ENCODE measurements at regions not wholly inside any gene's neighbourhood (a gene's known extent, or its start where the extent isn't known, plus 50 kb on each side); places are given as distances from the start of the nearest gene placed in this dataset.

DNA sequence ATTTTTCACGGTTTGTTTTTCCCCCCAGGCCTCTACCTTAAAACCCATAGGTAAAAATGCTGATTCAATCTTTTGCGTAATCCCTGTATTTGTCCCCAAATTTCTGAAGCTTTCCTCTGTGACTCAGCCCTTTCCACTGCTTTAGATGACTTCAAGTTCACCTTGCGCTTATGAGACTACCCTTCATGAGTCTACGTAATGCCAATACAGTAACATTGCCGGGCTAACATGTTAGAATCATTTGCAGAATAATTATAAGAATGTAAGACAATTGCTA lies 283.0 kb downstream of the TMX3 start:
- no peak overlapping the region for H3K4me3 ChIP-seq (ENCODE audit: low read depth, low read length)
- DNase-seq (ENCODE audit: low read depth) = no peak
- TF ChIP-seq, protein P1, sequence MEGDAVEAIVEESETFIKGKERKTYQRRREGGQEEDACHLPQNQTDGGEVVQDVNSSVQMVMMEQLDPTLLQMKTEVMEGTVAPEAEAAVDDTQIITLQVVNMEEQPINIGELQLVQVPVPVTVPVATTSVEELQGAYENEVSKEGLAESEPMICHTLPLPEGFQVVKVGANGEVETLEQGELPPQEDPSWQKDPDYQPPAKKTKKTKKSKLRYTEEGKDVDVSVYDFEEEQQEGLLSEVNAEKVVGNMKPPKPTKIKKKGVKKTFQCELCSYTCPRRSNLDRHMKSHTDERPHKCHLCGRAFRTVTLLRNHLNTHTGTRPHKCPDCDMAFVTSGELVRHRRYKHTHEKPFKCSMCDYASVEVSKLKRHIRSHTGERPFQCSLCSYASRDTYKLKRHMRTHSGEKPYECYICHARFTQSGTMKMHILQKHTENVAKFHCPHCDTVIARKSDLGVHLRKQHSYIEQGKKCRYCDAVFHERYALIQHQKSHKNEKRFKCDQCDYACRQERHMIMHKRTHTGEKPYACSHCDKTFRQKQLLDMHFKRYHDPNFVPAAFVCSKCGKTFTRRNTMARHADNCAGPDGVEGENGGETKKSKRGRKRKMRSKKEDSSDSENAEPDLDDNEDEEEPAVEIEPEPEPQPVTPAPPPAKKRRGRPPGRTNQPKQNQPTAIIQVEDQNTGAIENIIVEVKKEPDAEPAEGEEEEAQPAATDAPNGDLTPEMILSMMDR (IDR thresholded peaks at IDR 0.05; ENCODE audit: insufficient read depth, low read depth, low read length, missing control alignments) = no peak

DNA sequence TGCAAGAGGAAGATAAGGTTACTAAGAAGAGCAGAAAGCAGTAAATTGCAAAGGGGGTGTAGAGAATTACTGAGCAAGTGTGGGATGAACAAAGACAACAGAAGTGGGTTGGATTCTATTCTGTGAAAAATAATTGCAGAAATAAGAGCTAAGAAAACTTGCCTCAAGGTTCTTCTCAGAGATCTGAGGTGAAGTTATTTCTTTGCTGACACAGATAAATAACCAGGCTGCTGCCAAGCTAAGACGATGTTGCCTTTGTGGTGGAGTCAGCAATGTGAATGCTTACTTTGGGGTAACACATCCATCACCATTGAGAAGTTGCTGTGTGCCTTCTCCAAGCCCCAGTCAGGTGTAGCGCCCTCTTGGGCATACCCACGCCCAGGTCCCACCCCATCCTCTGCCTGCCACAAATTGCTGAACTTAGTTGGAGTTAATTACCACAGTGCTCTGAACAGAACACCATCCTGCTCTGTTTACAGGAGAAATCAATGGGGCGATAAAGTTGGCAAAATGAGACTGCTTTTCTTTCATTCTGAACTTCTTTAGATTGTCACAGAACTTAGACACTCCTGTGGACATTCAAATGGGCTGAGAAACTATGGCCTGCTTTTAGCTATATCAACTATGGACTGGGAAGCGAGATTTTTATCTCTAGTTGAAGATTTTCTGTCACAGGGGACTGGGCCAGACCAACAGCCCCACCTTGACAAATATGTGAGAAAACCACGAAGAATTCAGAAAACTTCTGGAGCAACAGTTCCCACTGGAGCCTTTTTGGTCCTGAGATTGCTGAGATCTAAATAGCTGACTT lies 283.6 kb downstream of the TMX3 start:
- no peak overlapping the region for H3K4me3 ChIP-seq (ENCODE audit: low read depth, low read length)
- DNase-seq (ENCODE audit: low read depth) = no peak
- TF ChIP-seq, protein P1 (IDR thresholded peaks at IDR 0.05; ENCODE audit: insufficient read depth, low read depth, low read length, missing control alignments) = no peak

DNA sequence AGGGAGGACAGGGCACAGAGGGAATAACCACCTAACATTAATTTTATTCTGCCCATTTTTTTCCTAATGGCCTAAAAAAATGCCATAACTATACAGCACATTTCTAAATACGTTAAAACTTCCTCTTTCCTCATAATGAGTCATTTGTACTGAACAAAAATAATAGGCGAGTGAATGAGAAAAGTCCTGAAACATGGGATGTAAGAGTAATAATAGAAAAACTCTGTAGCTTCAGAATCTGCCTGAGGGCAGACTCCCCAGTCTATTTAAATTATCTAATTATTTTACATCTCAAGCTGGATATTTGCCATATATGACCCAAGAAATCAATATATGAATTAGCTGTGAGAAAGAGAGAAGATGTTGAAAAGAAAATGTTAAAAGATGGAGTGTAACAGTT lies 285.1 kb downstream of the TMX3 start:
- DNase-seq (ENCODE audit: low read depth) = no peak
- TF ChIP-seq, protein P1 (IDR thresholded peaks at IDR 0.05; ENCODE audit: insufficient read depth, low read depth, low read length, missing control alignments) = no peak
- H3K4me3 ChIP-seq (ENCODE audit: low read depth, low read length) = no peak overlapping the region

DNA sequence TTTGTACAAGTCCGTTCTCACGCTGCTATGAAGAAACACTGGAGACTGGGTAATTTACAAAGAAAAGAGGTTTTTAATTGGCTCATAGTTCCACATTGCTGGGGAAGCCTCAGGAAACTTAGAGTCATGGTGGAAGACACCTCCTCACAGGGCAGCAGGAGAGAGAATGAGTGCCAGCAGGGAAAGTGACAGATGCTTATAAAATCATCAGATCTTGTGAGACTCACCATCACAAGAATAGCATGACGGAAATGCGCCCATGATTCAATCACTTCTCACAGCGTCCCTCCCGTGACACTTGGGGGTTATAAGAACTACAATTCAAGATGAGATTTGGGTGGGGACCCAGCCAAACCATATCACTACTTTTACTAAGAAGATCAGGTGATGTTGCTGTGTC lies 285.8 kb downstream of the TMX3 start:
- H3K4me3 ChIP-seq (ENCODE audit: low read depth, low read length) = no peak overlapping the region
- no peak for DNase-seq (ENCODE audit: low read depth)
- TF ChIP-seq, protein P1 (IDR thresholded peaks at IDR 0.05; ENCODE audit: insufficient read depth, low read depth, low read length, missing control alignments) = no peak

DNA sequence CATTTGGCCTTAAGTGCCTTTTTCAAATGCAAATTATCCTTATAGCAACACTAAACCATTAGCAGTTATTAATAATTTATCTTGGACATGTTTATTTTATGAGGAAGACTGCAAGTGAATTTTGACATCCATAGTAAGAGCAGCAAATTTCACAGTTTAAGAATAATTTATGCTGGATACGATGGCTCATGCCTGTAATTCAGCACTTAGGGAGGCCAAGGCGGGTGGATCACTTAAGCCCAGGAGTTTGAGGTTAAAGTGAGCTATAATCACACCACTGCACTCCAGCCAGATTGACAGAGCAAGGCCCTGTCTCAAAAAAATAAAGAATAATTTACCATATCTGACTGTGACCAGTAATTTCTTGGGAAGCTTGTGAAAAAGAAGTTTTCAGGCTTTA lies 286.2 kb downstream of the TMX3 start:
- TF ChIP-seq, protein P1 (IDR thresholded peaks at IDR 0.05; ENCODE audit: insufficient read depth, low read depth, low read length, missing control alignments) = no peak
- DNase-seq (ENCODE audit: low read depth) = no peak
- H3K4me3 ChIP-seq (ENCODE audit: low read depth, low read length) = no peak overlapping the region

DNA sequence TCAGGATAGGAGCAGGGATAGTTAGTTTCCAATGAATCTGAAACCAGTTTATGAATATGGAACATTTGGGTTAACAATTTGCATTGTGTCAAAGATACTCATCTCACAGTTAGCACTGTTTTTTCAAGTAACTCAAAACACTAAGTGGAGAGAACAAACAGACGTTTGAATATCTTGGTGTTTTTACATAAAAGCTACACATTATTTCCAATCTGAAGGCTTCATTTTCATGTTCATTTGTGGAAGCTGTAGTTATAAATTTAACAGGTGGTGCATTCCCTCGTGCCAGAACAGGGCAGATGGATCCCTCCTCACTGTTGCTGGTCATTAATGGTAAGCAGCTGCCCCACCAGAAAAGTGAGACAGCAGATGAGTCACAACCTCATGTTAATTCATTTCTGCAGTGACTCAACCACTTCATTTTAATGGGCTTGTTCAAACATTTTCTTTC lies 286.9 kb downstream of the TMX3 start:
- no peak for DNase-seq (ENCODE audit: low read depth)
- TF ChIP-seq, protein P1 (IDR thresholded peaks at IDR 0.05; ENCODE audit: insufficient read depth, low read depth, low read length, missing control alignments) = no peak
- H3K4me3 ChIP-seq (ENCODE audit: low read depth, low read length) = no peak overlapping the region
